GM10248 (cell line): ENCODE measurements at regions not wholly inside any gene's neighbourhood (a gene's known extent, or its start where the extent isn't known, plus 50 kb on each side); places are given as distances from the start of the nearest gene placed in this dataset.
"Not testable (repeated sequence)": the region's sequence is repeated elsewhere in the genome, so short reads cannot be mapped to it uniquely, and the experiment has no call there.

ENCODE experiments used
- CTCF ChIA-PET: fragments of 300-600 bp; sonication (Branson Sonifier 250); formaldehyde crosslinking; extraction: SDS; loops from one replicate; lab custom pipeline; 2021; ENCODE audit warnings: antibody characterized with exemption; lab: Yijun Ruan, JAX
- POLR2A ChIA-PET: fragments of 350-650 bp; sonication (Branson Sonifier 250); formaldehyde crosslinking; extraction: SDS; loops from one replicate; lab custom pipeline; 2020; ENCODE audit warnings: antibody characterized with exemption; lab: Yijun Ruan, JAX
- DNase-seq: peaks from one replicate; pipeline ENCODE4 v3.0.0; 2012; ENCODE audit errors: extremely low spot score
- TF ChIP-seq, protein P1 (sequence below): IDR thresholded peaks from 2 replicates; pipeline ENCODE4 v1.5.1; 2012; ENCODE audit warnings: mild to moderate bottlenecking, low read depth; ENCODE audit errors: extremely low read depth, missing control alignments, control extremely low read depth

DNA sequence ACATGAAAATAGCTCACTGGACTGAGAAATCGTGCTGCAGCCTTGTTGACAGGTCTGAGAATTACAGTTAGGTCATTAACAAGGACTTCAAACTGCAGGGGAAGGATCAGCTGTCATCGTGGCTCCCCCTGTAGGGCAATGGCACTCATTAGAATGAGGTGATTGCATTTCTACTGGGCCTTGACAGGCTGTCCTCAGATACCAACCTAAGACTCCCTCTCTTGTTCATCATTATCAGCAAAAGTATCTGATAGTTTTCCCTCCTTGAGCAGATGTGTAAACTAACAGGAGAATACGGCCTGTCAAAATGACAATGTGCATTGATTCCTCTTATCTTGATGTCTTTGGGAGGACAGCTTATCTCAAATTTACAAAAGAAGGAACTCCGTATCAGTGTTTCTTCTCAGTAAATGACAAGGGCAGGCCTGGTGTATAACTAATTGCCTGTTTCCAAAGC lies 648.5 kb upstream of the LRRN3 start:
- DNase-seq: peak; percentile 28
- CTCF ChIA-PET: no interaction called here
- POLR2A ChIA-PET: no interaction called here
- TF ChIP-seq, protein P1, sequence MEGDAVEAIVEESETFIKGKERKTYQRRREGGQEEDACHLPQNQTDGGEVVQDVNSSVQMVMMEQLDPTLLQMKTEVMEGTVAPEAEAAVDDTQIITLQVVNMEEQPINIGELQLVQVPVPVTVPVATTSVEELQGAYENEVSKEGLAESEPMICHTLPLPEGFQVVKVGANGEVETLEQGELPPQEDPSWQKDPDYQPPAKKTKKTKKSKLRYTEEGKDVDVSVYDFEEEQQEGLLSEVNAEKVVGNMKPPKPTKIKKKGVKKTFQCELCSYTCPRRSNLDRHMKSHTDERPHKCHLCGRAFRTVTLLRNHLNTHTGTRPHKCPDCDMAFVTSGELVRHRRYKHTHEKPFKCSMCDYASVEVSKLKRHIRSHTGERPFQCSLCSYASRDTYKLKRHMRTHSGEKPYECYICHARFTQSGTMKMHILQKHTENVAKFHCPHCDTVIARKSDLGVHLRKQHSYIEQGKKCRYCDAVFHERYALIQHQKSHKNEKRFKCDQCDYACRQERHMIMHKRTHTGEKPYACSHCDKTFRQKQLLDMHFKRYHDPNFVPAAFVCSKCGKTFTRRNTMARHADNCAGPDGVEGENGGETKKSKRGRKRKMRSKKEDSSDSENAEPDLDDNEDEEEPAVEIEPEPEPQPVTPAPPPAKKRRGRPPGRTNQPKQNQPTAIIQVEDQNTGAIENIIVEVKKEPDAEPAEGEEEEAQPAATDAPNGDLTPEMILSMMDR: peak; percentile 31

DNA sequence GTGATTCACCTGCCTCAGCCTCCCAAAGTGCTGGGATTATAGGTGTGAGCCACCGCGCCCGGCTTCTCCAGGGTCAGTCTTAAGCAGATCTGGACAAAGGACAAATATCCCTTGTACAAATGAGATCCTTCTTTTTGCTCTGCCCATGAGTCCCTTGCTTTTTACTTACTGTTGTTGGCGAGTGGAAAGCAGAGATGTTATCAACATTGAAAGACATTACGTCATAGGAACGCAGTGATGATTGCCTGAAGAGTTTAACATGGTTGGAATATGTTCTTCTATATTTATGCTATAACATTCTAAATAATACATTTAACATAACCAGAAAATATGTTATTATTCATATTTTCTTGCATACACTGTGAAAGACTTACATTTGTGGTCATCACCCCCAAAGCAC lies 644.3 kb upstream of the LRRN3 start:
- CTCF ChIA-PET: no interaction called here
- TF ChIP-seq, protein P1: no peak
- POLR2A ChIA-PET: no interaction called here
- DNase-seq: no peak

DNA sequence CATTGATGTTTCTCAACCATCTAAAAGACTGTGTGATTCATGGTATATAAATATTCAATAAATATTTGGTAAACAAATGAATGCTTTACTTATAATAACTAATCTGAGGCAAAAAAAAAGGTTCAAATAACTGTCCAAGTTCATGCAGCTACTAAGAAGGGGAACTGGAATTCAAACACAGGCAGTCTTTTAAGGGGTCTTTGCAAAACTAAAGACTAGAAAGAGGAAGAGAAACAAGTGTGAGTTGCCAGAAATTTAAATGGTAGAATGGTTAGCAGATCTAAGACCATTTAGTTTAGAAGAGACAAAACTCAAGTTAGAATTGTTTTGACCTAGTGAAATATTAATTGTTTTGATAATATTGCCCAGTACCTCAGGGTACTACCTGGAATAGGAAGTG lies 642.0 kb upstream of the LRRN3 start:
- DNase-seq: no peak
- CTCF ChIA-PET: interaction anchor here (1.2 kb wide), 1 partner anchor 13 kb away, joined by 4 read pairs; no protein-coding TSS in a partner anchor
- TF ChIP-seq, protein P1: no peak
- POLR2A ChIA-PET: no interaction called here

DNA sequence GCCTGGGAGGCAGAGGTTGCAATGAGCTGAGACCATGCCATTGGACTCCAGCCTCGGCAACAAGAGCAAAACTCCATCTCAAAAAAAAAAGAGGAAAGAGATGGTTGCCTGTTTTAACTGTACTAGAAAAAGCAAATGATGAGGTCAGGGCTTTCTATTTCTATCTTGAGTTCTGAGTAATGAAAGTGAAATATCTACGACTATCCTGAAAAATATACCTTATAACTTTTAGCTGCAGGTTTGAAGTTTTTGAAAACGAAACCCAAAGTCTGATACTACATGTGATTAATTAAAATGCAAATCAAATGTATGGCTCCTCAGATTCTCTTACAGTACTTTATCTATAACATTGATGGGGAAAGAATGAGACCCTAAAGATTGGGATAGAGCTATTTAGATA lies 636.2 kb upstream of the LRRN3 start:
- ChIA-PET POLR2A (no interaction called here), CTCF (no interaction called here)
- DNase-seq: no peak
- TF ChIP-seq, protein P1: no peak

DNA sequence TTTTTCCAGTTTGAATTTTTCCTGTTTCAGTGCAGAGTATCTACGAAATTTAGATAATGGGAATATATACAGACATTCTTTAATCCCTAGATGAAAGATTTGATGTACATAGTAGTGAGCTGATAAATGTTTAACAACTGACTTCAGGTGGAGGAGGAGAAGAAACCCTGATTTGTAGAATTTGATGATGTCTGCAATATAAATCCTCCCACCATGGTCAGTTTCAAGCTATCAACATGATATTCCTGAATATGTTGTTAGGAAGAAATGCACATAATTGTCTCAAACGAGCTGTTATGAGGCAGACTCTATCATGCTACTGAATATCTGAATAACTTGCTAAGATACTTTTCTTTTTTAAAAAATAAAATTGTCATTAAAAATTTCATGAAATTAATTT lies 629.3 kb upstream of the LRRN3 start:
- no peak for DNase-seq
- ChIA-PET CTCF (no interaction called here), POLR2A (no interaction called here)
- TF ChIP-seq, protein P1: no peak

DNA sequence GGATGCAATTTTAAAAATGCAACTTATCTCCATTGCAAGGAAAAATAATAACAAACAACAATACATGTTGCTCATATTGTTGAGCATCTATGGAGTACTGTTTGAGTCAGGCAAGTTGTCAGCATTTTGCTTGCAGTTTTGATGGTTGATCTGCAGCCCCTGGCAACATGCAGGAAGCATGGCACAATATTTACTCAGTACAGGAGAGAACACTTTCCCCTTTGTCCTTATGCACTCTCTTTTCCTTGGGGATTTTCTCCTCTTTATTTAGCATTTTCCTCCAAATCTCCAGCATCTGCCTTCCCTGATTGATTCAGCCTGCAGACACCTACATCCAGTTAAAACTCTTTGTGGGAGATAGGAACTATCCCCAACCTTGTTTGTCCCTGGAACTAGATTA lies 620.5 kb upstream of the LRRN3 start:
- no peak for DNase-seq
- CTCF ChIA-PET: no interaction called here
- POLR2A ChIA-PET: no interaction called here
- TF ChIP-seq, protein P1: no peak

DNA sequence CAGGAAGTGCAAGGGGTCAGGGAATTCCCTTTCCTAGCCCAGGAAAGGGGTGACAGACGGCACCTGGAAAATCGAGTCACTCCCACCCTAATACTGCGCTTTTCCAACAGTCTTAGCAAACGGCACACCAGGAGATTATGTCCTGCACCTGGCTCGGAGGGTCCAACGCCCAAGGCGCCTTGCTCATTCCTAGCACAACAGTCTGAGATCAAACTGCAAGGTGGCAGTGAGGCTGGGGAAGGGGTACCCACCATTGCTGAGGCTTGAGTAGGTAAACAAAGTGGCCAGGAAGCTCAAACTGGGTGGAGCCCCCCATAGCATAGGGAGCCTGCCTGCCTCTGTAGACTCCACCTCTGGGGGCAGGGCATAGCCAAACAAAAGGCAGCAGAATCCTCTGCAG lies 618.5 kb upstream of the LRRN3 start:
- POLR2A ChIA-PET, DNase-seq: not testable (repeated sequence)
- CTCF ChIA-PET: interaction anchor here (1.1 kb wide), 1 partner anchor 22 kb away, joined by 3 read pairs; no protein-coding TSS in a partner anchor
